ENCODE measurements at regions not wholly inside any gene's neighbourhood (a gene's known extent, or its start where the extent isn't known, plus 50 kb on each side); places are given as distances from the start of the nearest gene placed in this dataset.

DNA sequence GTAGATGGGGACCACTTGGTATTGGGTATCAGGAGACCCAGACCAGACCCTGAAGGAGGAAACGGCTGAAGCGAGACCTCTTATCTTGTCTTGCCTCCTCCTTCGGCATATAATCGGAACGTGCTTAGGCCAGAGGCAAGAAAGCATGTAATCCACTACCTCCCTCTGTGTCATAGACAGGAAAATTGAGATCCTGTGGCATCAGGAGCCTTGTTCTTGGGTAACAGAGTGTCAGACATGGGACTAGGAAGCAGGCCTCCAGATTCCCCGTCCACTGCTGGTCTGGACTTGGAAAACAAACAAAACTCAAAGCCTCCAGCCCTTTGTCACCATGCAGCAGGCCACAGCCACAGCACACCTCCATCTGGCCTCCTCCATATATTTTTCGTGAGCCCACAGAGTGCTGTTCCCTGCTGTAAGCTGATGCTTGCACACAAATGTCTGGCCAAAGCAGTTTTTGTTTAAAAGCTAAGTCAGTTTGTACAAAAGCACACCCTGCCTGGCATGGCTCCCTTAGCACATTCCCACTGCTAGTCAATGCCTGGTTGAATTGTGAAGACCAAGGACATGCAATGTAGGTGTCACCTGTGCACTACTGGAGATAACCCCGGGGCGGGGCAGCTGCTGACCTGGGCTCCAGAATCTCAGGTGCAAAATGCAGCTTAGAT, 510.9 kb downstream of the RPS24 start:
- DNase-seq = no peak

DNA sequence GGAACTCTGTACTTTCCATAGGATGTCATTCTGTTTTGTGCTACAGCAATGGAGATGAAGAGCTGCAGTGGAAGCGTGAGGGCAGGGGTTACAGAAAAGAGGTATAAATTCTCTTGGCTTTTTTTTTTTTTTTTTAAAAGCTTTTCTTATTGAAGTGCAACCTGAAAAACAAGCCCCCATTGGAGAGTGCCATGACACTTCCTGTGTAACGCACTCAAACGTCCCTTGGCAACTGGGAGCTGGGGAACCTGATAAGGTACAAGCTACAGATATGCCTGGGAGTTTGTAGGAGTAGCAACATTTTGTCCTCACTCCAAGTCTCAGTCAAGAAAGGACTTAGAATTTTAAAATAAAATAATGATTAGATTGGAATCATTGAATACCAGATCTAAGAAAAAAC, 512.1 kb downstream of the RPS24 start:
- DNase-seq = no peak

DNA sequence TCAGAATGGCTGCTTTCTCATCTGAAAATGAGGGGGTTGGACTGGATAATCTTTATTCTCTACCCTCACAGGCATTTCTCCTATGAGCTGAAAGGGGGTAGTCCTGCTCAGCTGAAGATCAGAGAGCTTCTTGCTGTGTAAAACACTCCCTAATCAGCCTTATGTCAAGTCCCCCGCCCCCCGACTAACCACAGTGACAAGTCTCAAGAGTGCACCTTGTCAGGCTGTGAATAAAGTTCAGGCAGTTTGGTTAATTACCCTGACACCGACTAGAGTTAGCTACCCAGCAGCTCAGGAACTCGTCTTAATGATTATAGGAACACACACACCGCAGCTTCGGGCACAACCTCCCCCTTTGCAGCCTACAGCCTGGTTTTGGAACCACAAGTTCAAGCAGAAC, 513.7 kb downstream of the RPS24 start:
- DNase-seq = no peak

GRCh38 chr10:78547905-78548304, 514.2 kb downstream of the RPS24 start:
- no peak for DNase-seq

DNA sequence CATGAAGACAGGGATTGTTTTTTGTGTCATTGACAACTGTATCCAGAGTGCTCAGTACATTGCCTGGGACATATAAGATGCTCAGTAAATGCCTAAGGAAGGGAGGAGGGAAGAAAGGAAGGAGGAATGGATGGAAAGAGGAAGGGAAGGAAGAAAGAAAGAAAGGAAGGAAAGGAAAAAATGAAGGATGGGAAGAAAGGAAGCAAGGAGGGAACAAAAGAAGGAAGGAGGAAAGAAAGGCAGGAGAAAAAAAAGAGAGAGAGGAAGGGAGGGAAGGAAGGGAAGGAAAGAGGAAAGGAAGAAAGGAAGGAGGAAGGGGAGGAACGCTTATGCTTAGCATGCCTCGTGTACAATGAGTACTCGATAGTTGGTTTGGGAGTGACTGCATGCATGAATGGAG, 514.7 kb downstream of the RPS24 start:
- DNase-seq = no peak

- DNase-seq = no peak
These were observed 515.7 kb downstream of the RPS24 start for GRCh38 chr10:78549140-78549935.

- DNase-seq = no peak
These were observed 516.4 kb downstream of the RPS24 start for GRCh38 chr10:78550090-78550489.

DNA sequence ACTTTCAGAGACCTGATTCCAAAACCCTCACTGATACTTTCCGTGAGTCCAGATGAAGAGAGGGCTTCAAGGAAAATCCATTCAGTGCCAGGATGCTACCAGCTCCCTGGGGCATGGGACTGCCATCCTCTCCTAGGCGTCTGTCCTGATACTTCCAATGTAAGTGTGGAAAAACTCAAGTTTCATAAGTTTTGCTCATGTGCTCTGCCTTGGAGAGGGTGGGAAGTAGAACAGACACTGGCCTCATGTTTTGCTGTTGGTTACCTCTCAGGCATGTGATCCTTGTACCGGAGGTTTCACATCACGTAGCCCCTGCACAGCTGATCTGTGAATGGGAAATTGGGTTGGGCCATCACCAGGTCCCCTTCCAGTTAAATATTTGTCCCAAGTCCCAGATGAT, 517.1 kb downstream of the RPS24 start:
- no peak for DNase-seq

DNA sequence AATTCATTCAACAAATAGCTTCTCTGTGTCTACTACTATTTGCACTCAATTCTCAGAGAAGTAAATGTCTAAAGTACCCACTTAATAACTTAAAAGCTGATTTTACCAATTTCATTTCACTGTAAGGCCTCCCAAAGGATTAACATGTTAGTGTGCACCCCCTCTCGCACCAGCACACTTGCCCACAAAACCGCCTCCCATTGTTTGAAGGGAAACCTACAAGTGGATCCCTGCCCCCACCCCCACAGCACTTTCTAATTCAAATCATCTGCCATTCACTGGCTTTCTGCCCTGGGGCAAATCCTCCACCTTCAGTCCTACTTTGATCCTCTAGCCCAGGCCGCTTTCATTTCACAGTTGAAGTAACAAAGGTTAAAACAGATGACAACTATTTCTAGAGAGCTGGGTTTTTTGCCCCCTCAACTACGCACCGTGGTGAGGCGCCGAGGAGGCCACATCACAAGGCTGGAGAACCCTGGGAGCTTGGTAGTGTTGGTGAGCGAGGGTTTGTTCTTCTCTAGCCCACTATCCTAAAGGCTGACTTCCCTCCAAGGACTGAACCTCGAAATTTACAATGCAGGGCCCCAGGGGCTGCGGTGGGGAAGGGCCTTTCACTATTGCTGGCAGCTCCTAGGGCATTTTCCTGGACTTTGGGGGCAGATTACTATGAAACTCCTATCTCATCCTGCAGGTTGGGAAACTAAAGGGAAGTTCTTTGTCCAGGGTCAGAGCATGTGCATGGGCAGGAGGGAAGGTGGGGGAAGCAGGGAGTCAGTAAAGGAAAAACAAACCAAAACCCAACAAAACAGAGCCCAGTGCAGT, 517.4 kb upstream of the ZMIZ1 start:
- DNase-seq = peak; percentile 42

DNA sequence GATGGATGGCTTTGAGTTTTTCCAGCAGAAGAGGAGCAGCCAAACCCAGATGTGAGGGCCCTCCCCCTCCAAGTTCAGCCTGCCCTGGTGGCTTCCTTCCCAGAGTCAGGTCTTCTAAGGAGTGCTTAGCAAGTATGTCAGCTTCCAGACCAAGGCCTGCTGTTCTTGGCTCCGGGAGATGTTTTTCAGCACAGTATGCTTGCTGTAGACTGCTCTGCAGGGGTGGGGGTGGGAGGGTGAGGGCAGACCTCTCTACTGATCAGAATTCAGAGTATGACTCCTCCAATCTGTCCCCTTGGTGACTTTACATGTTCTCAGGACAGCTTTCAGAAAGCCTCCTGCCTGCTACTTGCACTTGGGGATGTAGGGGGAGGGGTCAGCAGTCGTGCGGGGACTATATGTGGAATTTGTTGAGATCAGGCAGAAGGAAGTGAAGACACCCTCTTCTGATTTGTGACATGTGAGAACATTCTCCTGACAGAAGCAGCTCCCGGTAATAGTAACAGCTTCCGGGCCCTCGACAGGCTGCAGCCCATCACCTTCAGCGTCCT, 516.4 kb upstream of the ZMIZ1 start:
- DNase-seq = peak; percentile 49

DNA sequence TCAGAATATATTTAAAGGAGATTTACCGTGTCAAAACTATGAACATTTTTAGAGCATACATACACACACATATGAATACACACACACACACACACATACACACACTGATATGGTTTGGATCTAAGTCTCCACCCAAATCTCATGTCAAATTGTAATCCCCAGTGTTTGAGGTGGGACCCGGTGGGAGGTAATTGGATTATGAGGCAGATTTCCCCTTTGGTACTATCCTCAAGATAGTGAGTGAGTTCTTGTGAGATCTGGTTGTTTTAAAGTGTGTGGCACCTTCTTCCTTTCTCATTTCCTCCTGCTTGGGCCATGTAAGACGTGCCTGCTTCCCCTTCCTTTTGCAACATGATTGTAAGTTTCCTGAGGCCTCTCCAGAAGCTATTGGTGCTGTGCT, 515.0 kb upstream of the ZMIZ1 start:
- no peak for DNase-seq

DNA sequence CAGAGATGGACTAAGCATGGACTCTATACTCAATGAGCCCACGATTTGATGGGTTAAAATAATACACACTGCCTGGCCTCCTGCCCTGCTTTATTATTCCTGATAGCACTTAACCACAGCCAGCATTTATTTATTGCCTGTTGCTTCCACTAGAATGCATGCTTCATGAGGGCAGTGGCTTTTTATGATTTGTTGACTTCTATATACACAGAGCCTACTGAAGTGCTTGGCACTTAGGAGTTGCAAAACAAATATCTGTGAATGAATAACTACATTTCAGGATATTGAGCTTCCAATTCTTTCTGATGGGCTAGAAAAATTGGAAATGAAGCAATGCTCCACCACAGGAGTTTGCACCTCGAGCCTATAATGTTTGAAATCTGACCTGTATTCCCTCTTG, 513.6 kb upstream of the ZMIZ1 start:
- no peak for DNase-seq

DNA sequence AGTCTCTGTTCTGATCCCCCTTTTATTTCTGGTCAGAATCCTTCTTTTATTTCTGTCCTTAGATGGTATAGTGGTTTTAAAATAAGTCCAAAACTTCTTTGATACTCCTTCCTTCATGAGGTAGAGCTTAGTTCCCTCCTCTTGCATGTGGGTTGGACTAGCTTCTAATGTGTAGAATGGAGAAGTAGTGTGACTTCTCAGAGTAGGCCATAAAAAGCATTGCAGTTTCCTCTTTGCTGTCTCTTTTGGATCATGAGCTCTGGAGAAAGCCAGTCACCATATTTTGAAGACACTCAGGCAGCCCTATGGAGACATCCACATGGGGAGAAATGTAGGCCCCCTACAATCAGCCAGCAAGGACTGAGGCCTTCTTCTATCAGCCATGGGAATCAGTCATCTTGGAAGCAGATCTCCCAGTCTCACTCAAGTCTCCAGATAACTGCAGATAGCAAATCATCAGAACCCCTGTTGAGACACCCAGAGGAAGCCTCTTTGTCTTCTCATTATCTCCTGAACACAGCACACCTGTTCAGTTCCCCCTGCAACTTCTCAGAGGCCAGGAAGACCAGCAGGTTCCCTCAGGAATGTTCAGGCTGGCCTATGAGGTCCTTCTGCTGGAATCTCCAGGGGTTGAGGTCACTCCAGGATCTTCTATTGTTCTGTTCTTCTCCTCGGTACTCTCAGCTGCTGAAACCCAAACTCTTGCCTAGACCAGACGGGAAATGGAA, 511.9 kb upstream of the ZMIZ1 start:
- DNase-seq = no peak

DNA sequence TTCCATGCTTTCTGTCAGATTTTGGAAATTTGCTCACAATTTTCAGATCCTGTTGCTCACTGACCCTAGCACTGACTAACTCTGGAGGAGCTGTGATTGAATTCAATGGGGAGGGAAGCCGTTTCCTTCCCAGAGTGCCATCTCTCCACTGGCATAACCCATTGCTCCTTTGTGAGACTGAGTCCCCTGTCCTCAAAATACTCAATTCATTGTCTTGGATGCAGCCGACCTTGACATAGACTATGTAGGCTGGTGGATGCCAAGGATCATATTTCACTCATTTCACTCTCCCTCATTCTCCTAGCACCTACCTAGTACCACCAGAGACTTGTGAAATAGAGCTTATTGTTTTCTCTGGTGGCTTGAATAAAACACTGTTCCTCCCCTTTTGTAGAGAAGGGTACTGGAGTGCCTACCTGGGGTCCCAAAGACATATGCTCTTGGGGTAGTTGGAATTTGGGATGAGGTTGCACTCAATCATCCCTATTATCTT, 511.3 kb upstream of the ZMIZ1 start:
- DNase-seq = no peak

DNA sequence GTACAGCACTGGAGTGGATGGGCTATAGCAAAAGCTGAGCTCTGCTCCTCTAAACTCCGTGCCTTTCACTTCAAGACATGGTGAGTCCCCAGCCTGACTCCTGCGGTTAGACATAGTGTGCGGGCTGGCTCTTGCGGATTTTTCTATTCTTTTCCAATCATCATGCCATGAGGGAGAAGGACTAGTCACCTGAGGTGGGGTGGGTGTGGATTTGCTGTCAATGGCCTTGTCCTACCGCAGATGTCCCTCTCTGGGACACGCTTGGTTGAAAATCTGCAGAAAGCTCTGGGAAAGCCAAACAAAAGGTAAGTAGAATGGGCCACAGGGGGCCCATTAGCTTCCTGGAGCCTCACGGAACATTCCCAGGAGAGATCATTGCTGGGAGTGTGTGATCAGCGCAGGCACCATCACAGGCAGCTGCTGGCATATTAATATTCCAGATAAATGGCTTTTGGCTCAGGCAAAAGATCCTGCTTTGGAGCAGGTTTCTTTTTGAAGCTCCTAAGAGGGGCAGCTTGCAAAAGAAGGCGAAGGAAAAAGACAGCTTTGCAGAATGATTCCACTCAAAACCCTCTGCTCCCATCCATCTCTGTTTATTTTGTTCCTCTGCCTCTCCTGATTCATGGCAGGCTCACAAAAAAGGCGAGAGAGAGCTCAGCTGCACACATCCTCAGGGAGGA, 509.0 kb upstream of the ZMIZ1 start:
- DNase-seq = no peak

GRCh38 chr10:78560341-78560688, 508.5 kb upstream of the ZMIZ1 start:
- no peak for DNase-seq

GRCh38 chr10:78563314-78563713, 505.5 kb upstream of the ZMIZ1 start:
- DNase-seq = no peak

GRCh38 chr10:78565841-78566240, 502.9 kb upstream of the ZMIZ1 start:
- no peak for DNase-seq

DNA sequence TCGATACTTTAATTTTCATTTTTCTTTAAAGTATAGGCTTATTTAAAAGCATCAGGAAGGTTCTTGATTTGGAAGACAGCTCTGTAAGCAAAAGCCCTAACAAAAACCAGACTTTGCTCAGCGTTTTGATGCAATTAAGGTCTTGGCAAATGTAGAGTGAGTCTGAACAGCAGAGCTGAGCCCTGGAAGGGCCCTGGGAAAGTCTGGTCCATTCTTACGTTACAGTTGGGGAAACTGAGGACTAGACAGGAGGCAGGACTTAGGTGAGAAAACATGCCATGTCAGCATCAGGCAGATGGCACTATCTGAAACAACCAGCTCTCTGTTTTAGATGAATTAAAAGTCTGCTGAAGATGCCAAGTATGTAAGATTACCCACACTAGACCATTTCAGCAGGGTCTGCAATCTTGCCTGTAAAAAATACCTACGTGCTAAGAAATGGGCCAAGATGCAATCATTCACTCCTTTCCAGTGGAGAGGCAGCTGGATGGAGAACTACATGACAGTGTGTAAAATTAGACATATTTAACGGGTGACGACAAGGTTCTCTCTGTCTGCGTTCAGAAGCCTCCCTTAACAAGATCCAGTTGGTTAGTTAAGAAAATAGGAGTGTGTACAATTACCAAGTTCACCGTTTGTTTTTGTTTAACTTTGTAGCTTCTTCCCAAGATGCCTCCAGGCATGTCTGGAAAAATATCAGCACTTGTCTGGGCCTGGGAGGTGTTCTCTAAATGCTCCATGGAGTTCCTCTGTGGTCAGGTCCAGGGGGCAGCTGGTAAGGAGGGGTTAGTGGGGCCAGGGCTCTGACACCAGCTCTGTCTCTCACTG, 502.3 kb upstream of the ZMIZ1 start:
- DNase-seq = no peak

- no peak for DNase-seq
These were observed 500.9 kb upstream of the ZMIZ1 start for GRCh38 chr10:78567680-78568455.
